HG03097 (cell line): ENCODE measurements at regions not wholly inside any gene's neighbourhood (a gene's known extent, or its start where the extent isn't known, plus 50 kb on each side); places are given as distances from the start of the nearest gene placed in this dataset.

Experiments used
- ATAC-seq: cut with Tn5 transposase; IDR thresholded peaks from one replicate; pipeline ENCODE4 v1.9.1; 2021; ENCODE audit not compliant: unreplicated experiment, low FRiP score

DNA sequence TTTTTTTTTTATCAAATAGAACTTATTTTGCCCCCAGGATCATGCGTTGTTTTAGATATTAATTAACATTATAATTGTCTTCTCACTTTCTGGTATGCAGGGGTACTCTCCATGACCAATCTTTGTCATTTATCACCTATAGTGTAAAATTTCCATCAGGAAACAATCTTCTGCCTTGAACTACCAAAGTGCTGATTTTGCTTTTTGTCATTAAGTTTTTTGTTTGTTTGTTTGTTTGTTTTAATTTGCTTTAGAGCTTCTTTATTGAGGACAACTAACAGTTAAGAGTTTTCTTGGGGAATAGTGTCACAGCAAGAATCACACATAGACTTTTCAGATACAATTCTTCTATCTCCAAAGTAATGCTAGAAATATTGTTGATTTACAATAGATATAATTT is 171.2 kb upstream of the PRPS1L1 start:
- ATAC-seq, result no peak

DNA sequence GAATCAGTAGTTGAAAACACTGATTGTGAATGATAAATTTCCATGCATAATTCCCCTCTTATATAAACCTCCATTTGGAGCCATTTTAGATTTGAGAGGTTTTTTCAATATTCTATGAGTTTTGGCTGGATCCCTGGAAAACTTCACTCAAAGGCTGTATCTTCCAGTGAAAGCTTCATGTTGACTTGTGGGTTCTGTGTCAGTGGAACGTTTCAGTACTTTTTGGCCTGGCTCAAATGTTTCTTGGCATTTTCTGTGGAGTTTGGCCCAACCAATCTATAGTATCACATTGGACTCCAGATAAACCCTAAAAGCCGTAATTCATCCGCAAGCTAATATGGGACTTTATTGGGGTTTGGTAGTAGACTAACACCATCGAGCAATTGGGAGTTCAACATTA is 172.6 kb upstream of the PRPS1L1 start:
- ATAC-seq, result no peak

DNA sequence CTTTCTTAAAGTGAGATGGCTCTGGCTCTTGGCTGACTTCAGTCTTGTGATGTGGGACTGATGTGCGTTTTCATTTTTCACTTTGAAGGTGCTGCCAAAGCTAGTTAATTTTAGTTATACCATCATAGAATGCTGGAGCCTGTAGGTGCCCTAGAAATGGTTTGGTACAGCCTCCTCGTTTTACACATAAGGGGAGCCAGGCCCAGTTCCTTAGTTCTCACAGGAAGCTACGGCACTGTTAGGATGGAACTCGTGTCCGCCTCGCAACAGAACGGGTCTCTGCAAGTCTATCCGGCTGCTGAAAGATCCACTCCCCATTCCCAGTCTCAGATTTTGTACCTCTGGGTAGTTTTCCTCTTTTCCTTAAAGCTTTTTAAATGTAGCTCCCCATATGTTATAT is 173.2 kb upstream of the PRPS1L1 start:
- ATAC-seq, result no peak

DNA sequence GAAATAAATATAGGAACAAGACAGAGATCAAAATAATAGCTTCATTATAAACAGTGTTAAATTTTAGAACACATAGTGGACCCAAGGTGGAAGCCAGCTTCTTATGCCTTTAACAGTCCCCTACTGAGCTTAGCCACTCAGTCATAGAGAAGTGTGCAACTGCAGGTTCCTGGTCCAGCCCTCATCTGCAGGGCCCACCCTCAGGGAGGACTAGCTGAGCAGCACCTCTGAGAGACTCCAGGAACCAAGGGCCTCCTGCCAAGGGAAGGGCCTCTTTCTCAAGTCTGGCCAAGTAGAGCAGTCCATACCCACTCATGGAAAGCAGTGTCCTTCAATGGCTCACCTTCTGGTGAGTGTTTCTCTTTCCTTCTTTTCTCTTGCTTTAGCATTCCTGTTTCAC is 173.7 kb upstream of the PRPS1L1 start:
- ATAC-seq, result no peak

DNA sequence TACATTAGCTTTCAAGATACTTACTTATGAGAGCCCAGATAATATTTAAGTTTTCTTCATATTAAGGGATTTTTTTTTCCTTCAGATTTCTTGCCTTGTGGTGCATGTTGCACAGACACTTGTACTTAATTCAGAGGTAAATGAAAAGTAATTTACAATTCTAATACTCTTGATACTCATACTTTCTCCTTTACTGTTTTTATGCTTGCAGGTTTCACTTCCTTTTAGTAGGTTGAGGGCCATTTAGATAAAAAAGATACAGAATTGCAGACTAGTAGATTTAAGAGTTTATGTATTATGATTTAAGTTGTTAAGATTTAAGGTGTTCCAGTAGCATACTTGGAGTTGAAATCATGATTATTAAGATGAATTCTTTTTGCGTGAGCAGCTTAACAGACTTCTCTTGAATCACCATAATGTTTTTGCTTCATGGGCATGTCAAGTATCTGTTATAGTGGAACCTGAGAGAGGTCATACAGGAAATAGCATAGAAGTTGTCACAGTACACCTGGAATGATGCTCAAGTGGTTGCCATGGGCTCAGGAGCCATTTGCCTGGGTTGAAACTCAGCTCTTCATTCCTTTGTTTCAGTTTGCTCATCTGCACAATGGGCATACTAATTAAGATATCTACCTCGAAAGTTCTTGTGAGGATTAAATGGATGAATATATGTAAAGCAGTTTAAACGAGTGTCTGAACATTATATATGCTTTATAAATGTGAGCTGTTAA is 174.8 kb upstream of the PRPS1L1 start:
- no peak for ATAC-seq

DNA sequence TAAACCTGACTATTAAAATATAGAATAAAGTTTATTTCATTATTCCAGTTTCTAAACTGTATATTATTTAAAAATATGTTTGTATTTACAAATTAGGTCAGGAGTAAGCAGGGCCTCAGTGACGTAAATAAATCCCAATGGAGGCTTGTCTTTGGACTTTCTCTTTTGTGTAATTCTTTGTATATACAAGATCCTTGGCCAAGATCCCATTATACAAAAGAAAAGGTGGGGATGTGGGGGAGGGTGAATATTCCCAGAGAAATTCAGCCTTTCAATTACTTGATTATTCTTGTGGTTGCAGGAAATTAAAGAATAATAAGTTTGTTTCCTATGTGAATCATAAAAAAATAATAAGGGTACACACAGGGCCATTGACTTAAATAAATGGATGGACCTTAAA is 178.7 kb upstream of the PRPS1L1 start:
- ATAC-seq, result no peak

DNA sequence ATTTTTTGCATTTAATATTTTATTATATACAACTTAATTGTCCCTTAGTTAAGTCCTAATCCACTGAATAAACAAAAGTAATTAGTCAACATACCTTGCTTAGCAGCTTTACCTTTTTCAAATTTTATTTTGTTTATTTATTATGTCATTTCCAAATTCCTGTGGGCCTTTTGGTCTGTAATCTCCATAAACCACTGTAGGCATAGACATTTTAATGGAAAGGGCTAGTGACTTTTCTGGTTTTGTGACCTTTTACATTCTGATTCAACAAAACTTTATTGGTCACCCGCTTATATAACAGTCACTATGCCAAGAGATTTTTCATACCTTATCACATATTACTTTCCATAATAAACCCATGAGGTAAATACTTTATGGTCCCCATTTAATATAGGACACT is 181.3 kb upstream of the PRPS1L1 start:
- no peak for ATAC-seq

DNA sequence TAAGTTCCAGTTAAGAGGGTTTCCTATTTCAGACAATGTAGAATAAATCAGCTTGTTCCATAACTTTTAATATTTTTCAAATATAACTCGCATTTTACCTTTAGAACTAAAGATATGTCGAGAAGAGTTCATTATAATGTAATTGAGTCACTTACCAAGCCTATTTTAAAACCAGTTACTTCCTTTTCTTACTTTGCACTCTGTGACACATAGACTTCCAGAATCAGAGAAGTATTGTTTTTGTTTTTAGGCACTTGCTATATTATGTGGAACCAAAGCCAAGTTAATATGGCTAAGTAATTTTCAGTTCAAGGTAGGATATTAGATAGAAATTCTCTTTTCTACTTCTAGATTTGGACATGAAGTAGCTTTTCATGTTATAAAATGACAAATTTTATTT is 182.7 kb upstream of the PRPS1L1 start:
- ATAC-seq, result no peak

DNA sequence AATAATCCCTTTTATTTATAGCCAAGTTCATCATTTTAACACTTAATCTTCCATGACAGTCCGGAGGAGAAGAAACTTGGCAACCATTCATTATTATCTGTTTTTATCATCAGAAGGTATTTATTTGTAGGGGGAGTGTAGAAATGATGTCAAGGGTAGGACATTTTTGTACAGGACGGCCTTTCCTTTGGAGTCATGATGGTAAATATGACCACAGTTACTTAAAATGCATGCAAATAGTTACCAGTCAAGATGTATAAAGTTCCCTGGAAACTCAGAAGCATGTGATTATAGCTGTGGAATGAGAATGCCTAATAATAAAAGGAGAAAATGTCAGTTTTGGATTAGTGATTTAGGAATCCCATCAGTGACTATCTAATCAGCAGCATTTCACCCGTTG is 183.1 kb upstream of the PRPS1L1 start:
- ATAC-seq, result no peak

DNA sequence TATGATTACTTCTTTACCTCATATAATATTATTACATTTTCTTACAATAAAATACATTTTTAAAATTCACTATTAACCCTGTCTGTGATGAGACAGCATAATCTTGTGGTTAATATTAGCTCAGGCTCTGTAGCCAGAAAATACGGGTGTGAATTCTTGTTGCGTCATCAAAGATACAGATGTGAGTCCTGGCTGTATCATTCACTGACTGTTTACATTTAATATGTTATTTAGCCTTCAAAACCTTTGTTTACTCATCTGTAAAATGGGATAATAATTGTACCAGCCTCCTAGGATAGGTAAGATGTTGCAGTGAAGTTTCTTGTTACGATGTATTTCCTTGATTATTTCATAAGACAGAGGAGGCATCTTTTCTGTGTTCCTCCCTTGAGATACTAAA is 184.7 kb upstream of the PRPS1L1 start:
- ATAC-seq, result no peak

DNA sequence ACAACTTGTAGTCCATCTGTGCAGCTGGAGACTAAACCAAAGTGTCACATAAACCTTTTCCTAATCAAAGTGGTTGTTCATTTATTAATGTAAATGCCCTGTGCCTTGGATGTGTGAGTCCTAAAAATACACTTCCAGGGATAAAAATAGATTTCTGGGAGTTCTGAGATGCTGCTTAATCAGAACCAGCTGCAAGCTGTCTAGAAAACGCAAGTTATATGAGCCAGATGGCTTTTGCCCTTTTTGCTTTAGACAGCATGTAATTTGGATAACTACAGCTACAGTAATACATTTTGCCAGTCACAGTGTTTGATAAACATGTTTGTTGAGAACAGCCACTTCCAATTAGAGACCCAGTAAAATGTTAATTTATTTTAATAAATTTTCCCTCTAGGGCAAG is 185.1 kb upstream of the PRPS1L1 start:
- ATAC-seq, result no peak

DNA sequence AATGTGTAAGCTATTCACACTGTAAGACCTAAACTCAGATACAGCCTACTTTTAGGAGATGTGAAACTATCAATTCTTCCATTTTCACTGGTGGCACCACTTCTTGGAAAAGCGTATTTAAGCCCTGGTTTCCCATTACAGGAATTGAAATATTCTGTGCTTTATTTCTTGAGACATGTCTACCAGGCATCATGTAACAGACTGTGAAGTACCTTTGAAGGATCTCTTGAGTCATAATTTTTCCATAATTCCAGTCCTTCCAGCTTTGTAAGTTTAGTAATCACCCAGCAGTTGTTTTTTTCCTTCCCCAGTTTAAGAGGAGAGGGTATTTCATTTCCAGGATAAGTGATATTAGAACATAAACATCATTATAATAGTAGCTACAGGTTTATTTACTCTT is 186.0 kb upstream of the PRPS1L1 start:
- no peak for ATAC-seq

DNA sequence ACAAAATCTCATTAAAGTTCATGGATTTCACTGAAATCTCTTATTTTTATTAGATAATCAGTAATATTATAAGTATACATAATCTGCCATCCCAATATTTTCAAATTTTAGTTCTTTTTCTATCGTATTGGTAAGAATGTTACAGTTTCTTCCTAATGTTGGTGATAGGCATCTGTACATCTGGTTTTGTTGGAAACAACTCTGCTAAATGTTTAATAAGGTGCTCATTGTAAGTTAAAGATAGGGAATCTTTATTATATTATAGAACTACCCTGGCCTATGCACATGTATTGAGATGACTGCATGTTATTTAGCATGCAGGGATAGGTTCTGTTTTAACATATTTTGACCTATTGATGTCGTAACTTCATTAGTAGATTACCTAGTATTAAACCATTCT is 188.6 kb upstream of the PRPS1L1 start:
- no peak for ATAC-seq

DNA sequence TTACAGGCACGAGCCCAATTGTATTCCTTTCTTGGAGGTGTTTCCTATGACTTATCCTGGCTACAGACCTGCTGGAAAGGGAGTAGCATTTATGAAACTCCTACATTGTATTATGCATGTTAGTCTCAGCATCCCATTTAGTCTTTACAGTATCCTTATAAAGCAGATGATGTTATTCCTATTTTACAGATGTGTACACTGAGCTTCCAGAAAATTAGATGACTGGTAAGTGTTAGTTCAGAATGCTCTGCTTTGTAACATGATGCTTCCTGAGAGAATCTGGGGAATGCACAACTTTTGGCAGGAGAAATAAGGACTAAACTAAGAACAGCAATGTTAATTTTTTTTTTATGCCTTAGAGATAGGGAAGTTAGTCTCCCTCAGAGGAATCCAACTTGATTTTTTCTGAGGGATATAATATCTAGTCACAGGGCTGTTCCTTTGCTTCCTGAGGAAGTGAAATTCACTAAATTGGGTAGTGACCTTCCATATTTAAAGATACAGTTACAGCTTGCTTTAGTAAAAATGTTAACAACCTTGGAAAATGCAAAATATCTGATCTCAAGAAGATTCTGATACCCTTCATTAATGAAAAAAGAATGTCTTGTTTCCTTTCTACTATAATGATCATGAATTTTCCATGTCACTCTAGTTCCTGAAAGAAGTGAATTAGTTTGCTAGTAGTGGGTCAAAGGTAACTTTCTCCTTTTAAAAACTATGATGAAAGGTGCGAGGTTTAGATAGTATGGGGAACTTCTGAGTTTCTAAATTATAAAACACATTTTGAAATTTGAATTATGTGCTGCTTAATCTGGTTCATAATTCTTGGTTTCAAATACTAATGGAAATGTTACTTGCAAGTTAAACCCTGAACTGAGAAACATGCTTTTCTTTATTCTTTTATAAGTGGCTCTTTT is 194.0 kb upstream of the PRPS1L1 start:
- ATAC-seq, result no peak

DNA sequence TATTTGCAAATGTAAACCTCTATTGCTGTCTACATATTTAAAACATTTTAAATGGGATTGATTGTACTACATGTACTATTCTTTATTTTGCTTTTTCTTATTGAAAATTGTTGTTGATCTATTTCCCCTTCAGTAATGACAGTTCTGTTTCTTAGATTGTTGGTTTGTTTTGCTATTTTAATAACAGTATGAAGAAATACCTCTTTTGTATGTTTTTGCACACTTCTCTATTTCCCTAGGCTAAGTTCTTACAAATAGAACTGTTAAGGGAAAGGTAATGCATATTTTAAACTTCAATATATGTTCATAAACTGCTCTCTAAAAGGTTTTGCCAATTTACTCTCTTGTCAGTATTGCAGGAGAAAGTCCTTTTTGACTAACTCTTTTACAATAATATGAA is 195.0 kb upstream of the PRPS1L1 start:
- ATAC-seq, result no peak

DNA sequence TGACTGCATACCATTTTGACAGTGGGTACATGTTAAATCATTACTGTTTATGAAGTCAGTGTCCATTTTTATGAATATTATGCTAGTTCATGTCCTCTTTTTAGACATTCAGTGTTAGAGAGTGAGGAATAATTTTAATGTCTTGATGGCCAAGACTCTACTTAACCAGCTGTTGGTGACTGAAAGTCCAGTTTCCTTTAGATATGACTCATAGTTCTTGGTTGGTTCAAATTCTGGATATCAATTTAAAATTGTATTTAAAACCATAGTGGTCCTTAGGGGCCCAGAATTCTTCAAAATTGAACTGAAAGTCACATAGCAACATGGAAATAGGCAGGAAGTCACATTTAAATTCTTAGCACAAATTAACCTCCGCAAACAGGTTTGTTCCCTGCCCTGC is 196.5 kb upstream of the PRPS1L1 start:
- no peak for ATAC-seq

DNA sequence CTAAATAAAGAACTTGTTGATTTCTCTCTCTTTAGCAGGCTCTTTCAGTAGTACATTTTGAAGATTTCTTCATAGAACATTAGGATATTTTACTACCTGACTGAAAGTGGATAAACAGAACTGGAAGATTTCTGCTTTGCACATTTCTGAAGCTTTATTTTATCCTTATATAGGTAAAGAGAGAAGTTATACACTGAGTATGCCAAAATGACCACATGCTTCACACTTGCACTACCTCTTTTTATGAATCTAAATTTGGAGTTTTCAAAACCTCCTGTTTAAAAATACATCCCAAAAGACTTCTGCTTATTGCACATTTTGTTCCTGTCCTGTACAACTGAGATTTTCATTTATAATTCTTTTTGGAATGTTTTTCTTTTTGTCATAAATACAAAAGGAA is 197.4 kb upstream of the PRPS1L1 start:
- no peak for ATAC-seq

DNA sequence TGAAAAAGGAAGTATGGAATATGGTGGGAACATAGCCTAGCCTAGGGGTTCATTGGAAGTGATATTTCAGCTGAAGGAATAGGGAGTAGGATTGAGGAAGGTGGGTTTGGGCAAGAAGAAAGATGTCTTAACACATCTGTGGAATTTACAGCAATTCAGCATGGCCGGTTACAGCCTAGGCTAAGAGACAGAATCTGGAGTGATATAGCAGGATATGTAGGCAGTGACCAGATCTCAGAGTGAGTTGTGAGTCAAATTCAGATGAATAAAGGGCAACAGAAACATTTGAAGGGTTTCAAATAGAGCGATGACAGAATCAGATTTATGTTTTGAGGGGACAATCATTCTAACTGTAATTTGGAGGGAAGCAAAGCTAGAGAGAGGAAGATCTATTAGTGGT is 199.0 kb upstream of the PRPS1L1 start:
- no peak for ATAC-seq

DNA sequence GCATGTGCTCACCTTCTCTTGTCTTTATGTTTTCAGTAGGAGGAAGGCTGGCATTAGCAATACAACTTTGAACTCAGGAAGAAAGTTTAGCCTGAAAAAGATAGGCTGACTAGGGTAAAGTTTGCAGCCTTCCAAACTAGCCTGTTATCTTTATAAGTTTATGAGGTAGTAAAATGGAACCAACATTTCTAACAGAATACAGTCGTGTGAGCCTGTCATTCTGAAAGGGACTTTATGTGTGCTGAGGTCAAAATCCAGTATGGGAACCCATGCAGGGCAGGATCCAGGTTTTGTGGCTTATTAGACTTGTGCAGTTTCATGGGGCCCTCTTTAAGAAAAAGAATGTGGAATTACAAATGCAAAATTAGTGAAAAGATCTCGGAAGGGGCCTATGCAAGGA is 201.0 kb upstream of the PRPS1L1 start:
- no peak for ATAC-seq

DNA sequence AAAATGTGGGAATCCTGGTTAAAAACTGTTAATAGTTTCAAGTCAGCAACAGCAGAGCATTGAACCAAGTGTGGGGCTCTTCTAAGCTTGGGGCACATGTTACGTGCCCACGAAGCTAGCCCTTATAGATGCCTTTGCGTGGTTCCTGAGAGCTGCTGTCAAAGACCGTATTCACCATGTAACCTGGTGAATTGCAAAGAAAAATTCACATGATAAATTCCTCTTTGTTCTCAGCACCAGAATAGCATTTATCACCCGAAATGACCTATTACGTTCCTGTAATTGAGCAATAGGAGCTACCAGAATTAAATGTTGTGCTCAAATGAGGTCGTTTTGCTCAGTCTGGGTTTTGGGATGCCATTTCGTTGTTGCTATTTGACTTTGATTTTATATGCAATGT is 202.6 kb upstream of the PRPS1L1 start:
- ATAC-seq, result no peak

DNA sequence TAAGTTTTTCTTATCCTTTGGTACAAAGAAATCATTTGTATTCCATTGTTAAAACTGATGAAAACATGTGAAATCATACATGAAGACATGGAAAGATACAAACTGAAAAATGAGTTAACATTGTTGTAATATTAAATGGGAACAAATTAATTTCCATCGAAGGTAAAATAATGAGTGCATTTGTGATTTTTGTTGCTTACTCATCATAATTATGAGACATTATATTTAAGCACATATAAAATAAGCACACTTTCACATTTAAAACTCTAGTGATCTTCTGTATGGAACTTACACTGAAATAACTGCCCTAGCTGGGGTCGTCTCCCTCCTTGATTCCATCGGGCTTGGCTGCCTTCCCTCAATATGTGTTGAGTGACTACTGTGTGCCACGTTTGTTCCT is 204.2 kb upstream of the PRPS1L1 start:
- ATAC-seq, result no peak

DNA sequence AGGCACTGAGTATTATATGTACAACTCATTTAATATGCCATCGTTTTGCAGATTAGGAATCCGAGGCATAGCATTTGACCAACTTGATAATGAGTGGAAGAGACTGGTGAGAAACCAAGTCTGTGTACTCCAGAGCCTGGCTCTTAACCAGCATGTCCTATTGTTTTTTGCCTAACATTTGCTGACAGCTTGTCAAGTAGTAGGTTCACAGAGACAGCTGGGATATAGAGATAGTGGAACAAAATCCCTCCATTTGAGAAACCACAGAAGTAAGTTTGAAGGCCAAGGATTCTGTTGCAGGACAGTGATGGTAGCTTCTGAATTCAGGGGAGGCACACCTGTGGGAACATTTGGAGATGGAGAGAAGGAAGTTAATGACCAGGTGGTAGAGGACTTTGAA is 206.9 kb upstream of the PRPS1L1 start:
- ATAC-seq, result no peak
